ENCODE measurements at regions not wholly inside any gene's neighbourhood (a gene's known extent, or its start where the extent isn't known, plus 50 kb on each side); places are given as distances from the start of the nearest gene placed in this dataset.

GRCh38 chr2:123371535-123371934 lies 653.6 kb upstream of the CNTNAP5 start:
- no peak for DNase-seq (ENCODE audit: low read depth)
- no peak overlapping the region for H3K4me3 ChIP-seq (ENCODE audit: low read length)
- TF ChIP-seq CTCF (conservative IDR thresholded peaks at IDR 0.05; ENCODE audit: low read depth, low read length), result no peak

- H3K4me3 ChIP-seq (ENCODE audit: low read length), result no peak overlapping the region
- no peak for DNase-seq (ENCODE audit: low read depth)
- TF ChIP-seq CTCF (conservative IDR thresholded peaks at IDR 0.05; ENCODE audit: low read depth, low read length), result no peak
Observed at GRCh38 chr2:123380370-123380935, 644.6 kb upstream of the CNTNAP5 start.

GRCh38 chr2:123415678-123416077 lies 609.4 kb upstream of the CNTNAP5 start:
- no peak for TF ChIP-seq CTCF (conservative IDR thresholded peaks at IDR 0.05; ENCODE audit: low read depth, low read length)
- no peak for DNase-seq (ENCODE audit: low read depth)
- H3K4me3 ChIP-seq (ENCODE audit: low read length), result no peak overlapping the region

- DNase-seq (ENCODE audit: low read depth), result no peak
- H3K4me3 ChIP-seq (ENCODE audit: low read length), result no peak overlapping the region
- TF ChIP-seq CTCF (conservative IDR thresholded peaks at IDR 0.05; ENCODE audit: low read depth, low read length), result no peak
Observed at GRCh38 chr2:123419976-123420375, 605.1 kb upstream of the CNTNAP5 start.

GRCh38 chr2:123434546-123435395 lies 590.3 kb upstream of the CNTNAP5 start:
- no peak for TF ChIP-seq CTCF (conservative IDR thresholded peaks at IDR 0.05; ENCODE audit: low read depth, low read length)
- H3K4me3 ChIP-seq (ENCODE audit: low read length), result no peak overlapping the region
- no peak for DNase-seq (ENCODE audit: low read depth)

GRCh38 chr2:123438251-123438650 lies 586.8 kb upstream of the CNTNAP5 start:
- no peak for DNase-seq (ENCODE audit: low read depth)
- no peak for TF ChIP-seq CTCF (conservative IDR thresholded peaks at IDR 0.05; ENCODE audit: low read depth, low read length)

GRCh38 chr2:123438675-123439074 lies 586.4 kb upstream of the CNTNAP5 start:
- TF ChIP-seq CTCF (conservative IDR thresholded peaks at IDR 0.05; ENCODE audit: low read depth, low read length), result no peak
- no peak overlapping the region for H3K4me3 ChIP-seq (ENCODE audit: low read length)
- no peak for DNase-seq (ENCODE audit: low read depth)

More at GRCh38 chr2:123438251-123438650, 586.8 kb upstream of the CNTNAP5 start:
- H3K4me3 ChIP-seq (ENCODE audit: low read length), result no peak overlapping the region
